AG08395 (cell line): ENCODE measurements at regions not wholly inside any gene's neighbourhood (a gene's known extent, or its start where the extent isn't known, plus 50 kb on each side); places are given as distances from the start of the nearest gene placed in this dataset.

Experiments
- DNase-seq: peaks from one replicate; pipeline ENCODE4 v3.0.0; 2012; ENCODE audit warnings: mixed read lengths, low spot score

- DNase-seq: peak; percentile 62
Measured at GRCh38 chr17:5785867-5786509, 201.7 kb upstream of the NLRP1 start.

GRCh38 chr17:5786510-5786875 is 202.2 kb upstream of the NLRP1 start:
- DNase-seq: no peak

- DNase-seq: peak; percentile 66
Measured at GRCh38 chr17:5788266-5788900, 204.1 kb upstream of the NLRP1 start.

GRCh38 chr17:5789528-5789927 is 205.2 kb upstream of the NLRP1 start:
- DNase-seq: no peak

- no peak for DNase-seq
Measured at GRCh38 chr17:5793157-5793556, 208.8 kb upstream of the NLRP1 start.

- DNase-seq: no peak
Measured at GRCh38 chr17:5793899-5794298, 209.6 kb upstream of the NLRP1 start.

- no peak for DNase-seq
Measured at GRCh38 chr17:5794385-5794784, 210.1 kb upstream of the NLRP1 start.

- no peak for DNase-seq
Measured at GRCh38 chr17:5794881-5795506, 210.7 kb upstream of the NLRP1 start.

- no peak for DNase-seq
Measured at GRCh38 chr17:5797447-5798050, 213.2 kb upstream of the NLRP1 start.

- no peak for DNase-seq
Measured at GRCh38 chr17:5798094-5798493, 213.8 kb upstream of the NLRP1 start.

GRCh38 chr17:5800131-5800530 is 215.8 kb upstream of the NLRP1 start:
- no peak for DNase-seq

- peak; percentile 28 for DNase-seq
Measured at GRCh38 chr17:5800646-5801045, 216.3 kb upstream of the NLRP1 start.

GRCh38 chr17:5804251-5804650 is 219.9 kb upstream of the NLRP1 start:
- DNase-seq: no peak

- no peak for DNase-seq
Measured at GRCh38 chr17:5809056-5809455, 224.7 kb upstream of the NLRP1 start.

GRCh38 chr17:5809580-5810188 is 225.4 kb upstream of the NLRP1 start:
- DNase-seq: no peak

- DNase-seq: no peak
Measured at GRCh38 chr17:5812590-5812989, 228.3 kb upstream of the NLRP1 start.

GRCh38 chr17:5813357-5813756 is 229.0 kb upstream of the NLRP1 start:
- DNase-seq: no peak

GRCh38 chr17:5815396-5815795 is 231.1 kb upstream of the NLRP1 start:
- DNase-seq: no peak

- DNase-seq: no peak
Measured at GRCh38 chr17:5816491-5817070, 232.3 kb upstream of the NLRP1 start.

- no peak for DNase-seq
Measured at GRCh38 chr17:5817475-5818395, 233.4 kb upstream of the NLRP1 start.

- no peak for DNase-seq
Measured at GRCh38 chr17:5819396-5819795, 235.1 kb upstream of the NLRP1 start.
